Stimulated activated CD4-positive, alpha-beta T cell treated with anti-CD3 and anti-CD28 coated beads, Interleukin-1b, Interleukin-23, amount 100 ng/mL, for 24 hours (primary cell): ENCODE measurements at regions not wholly inside any gene's neighbourhood (a gene's known extent, or its start where the extent isn't known, plus 50 kb on each side); places are given as distances from the start of the nearest gene placed in this dataset.
"Not testable (repeated sequence)": the region's sequence is repeated elsewhere in the genome, so short reads cannot be mapped to it uniquely, and the experiment has no call there.

Experiments
- DNase-seq, 4 experiments: peaks; one replicate each; pipeline ENCODE4 v3.0.0-alpha.2; 2020; ENCODE audit warnings: low read depth in 4 of 4, low spot score in 1 of 4

- no peak for DNase-seq
Observed at GRCh38 chr17:53496356-53496755, 326.4 kb upstream of the KIF2B start.

- DNase-seq, result no peak
Observed at GRCh38 chr17:53492532-53492931, 330.2 kb upstream of the KIF2B start.

GRCh38 chr17:53490447-53490968 lies 332.2 kb upstream of the KIF2B start:
- no peak for DNase-seq

GRCh38 chr17:53483704-53484103 lies 339.0 kb upstream of the KIF2B start:
- no peak for DNase-seq

GRCh38 chr17:53475002-53475401 lies 347.7 kb upstream of the KIF2B start:
- DNase-seq, result no peak

GRCh38 chr17:53472586-53472985 lies 350.1 kb upstream of the KIF2B start:
- no peak for DNase-seq

GRCh38 chr17:53471514-53471913 lies 351.2 kb upstream of the KIF2B start:
- DNase-seq, result no peak

- DNase-seq, result no peak
Observed at GRCh38 chr17:53470626-53471025, 352.1 kb upstream of the KIF2B start.

GRCh38 chr17:53466733-53467132 lies 356.0 kb upstream of the KIF2B start:
- no peak for DNase-seq

- DNase-seq, result not testable (repeated sequence)
Observed at GRCh38 chr17:53464396-53464795, 358.3 kb upstream of the KIF2B start.

GRCh38 chr17:53463363-53463762 lies 359.4 kb upstream of the KIF2B start:
- DNase-seq, result no peak

- no peak for DNase-seq
Observed at GRCh38 chr17:53462393-53462811, 360.3 kb upstream of the KIF2B start.

GRCh38 chr17:53455943-53456342 lies 366.8 kb upstream of the KIF2B start:
- DNase-seq, result not testable (repeated sequence)

GRCh38 chr17:53454337-53454736 lies 368.4 kb upstream of the KIF2B start:
- DNase-seq, result no peak

- no peak for DNase-seq
Observed at GRCh38 chr17:53449324-53449723, 373.4 kb upstream of the KIF2B start.

GRCh38 chr17:53428913-53429312 lies 393.8 kb upstream of the KIF2B start:
- DNase-seq, result no peak

- DNase-seq, result no peak
Observed at GRCh38 chr17:53426505-53426904, 396.2 kb upstream of the KIF2B start.

- DNase-seq, result no peak
Observed at GRCh38 chr17:53420035-53420641, 402.6 kb upstream of the KIF2B start.

GRCh38 chr17:53409588-53409987 lies 413.1 kb upstream of the KIF2B start:
- no peak for DNase-seq

- DNase-seq, result no peak
Observed at GRCh38 chr17:53406907-53407306, 415.8 kb upstream of the KIF2B start.

GRCh38 chr17:53391197-53391596 lies 431.5 kb upstream of the KIF2B start:
- DNase-seq, result no peak

- no peak for DNase-seq
Observed at GRCh38 chr17:53390575-53390974, 432.2 kb upstream of the KIF2B start.

GRCh38 chr17:53387745-53388144 lies 435.0 kb upstream of the KIF2B start:
- no peak for DNase-seq
